GM12873 (cell line): ENCODE measurements at regions not wholly inside any gene's neighbourhood (a gene's known extent, or its start where the extent isn't known, plus 50 kb on each side); places are given as distances from the start of the nearest gene placed in this dataset.

Experiments used
- TF ChIP-seq, protein P1 (sequence below): IDR thresholded peaks from 2 replicates; pipeline ENCODE4 v1.5.1; 2012; ENCODE audit warnings: low read depth, mild to moderate bottlenecking, moderate library complexity, low read length, control low read depth; ENCODE audit not compliant: insufficient read depth; ENCODE audit errors: missing control alignments

DNA sequence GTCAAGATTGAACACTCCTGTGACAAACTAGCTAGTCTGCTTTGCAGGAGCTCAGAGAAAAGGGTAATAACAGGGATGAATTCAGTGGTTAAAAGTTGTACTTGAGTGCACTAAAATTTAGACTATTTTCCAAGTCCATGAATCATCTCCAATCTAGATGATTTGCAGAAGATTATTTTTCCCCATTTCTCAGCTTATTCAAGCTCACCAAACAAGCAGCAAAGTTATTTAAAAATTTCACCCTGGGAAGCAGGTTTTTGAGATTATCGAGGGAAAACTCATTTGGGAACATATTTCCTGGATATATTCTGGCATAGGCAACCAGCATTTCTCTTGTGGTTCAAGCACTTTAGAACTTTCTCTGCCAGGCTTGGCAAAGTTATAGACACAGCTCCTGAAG lies 311.4 kb downstream of the TLE1 start:
- TF ChIP-seq, protein P1, sequence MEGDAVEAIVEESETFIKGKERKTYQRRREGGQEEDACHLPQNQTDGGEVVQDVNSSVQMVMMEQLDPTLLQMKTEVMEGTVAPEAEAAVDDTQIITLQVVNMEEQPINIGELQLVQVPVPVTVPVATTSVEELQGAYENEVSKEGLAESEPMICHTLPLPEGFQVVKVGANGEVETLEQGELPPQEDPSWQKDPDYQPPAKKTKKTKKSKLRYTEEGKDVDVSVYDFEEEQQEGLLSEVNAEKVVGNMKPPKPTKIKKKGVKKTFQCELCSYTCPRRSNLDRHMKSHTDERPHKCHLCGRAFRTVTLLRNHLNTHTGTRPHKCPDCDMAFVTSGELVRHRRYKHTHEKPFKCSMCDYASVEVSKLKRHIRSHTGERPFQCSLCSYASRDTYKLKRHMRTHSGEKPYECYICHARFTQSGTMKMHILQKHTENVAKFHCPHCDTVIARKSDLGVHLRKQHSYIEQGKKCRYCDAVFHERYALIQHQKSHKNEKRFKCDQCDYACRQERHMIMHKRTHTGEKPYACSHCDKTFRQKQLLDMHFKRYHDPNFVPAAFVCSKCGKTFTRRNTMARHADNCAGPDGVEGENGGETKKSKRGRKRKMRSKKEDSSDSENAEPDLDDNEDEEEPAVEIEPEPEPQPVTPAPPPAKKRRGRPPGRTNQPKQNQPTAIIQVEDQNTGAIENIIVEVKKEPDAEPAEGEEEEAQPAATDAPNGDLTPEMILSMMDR: no peak

DNA sequence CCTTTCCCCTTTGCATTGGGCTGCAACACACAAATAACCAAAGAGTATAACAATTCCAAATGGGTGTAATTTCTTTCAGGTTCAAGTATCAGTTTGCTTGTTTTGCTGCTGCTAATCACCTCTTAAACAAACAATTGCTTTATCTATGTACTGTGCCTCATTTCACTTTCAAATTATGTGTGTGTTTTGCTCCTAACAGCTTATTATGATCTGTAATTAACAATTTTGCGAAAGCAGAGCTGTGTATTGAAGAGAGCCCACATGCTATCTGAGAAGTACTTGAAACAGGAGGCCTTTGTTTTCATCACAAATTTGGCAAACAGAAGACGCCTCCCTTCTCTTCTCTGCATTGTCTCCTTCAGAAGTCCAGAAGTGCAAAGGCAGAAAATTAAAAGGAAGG lies 312.0 kb downstream of the TLE1 start:
- TF ChIP-seq, protein P1: no peak

DNA sequence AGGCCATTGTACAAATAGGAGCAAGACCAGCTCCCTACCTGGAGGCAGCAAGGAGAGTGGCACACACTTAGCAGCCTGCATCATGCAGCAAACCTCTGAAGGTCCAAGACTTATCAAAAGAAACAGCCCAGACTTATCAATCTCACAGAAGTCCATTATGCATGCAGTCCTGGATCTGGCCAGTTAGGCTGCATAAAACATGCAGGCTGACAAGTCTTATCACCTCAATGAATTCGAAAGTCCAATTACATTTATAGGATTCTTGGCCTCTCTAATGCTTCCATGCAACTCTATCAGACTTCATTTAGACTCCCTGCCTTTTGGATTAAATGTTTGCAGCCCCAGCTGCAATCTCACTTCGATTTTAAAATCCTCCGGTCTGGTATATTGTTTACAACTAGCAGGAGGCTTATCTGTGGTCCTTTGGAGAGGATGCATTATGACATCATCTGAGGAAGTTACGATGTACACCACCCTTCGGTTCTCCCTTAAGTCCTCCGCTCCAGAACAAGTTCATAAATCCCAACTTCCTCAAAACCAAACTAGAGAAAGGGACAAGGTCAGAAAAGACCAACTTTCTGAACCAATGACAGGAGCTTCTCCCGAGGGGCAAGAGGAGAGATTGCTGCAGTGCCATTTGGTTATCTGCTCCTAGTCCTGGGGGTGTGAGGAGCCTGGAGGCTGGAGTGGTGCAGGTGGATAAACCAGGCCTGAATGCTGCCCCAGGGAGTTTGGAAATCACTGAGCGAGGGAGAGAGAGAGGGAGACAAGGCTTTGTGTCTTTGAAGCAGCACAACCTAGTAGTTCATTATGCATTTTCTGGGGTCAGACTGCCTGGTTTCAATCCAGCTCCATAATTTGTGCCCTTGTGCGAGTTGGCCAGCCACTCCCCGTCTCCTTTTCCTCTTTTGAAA lies 313.9 kb downstream of the TLE1 start:
- TF ChIP-seq, protein P1: no peak

DNA sequence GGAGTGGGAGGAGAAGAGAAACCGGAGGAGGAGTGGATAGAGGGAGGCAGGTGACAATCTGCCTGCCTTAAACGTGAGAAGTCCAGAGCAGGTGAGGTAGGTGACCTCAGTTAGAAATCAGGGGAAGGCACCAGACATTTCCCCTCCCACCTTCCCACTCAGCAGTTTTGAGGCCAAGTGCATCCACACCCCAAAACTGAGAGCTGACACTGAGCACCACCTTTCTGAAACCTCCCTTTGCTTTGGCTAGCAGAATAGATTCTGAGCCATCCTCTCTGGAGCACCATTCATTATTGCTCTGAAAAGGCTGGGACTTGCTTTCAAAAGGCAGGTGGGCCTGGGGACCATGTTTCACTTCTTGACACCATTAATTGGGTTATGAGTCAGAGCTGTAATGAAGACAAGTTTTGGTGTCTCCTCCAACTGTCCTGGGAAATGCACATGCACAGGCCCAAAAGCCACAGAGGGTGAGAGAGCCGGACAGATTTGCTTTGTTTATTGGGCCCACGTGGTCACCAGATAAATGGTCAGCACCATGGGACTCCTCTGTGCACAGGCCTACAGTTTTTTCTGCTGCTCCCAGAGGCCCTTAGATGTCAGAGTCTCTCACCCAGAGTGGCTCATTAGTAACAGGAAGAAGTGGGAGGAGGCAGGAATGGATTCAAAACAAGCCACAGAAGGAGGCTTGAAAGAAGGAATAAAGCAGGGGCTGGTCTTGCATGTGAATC lies 314.7 kb downstream of the TLE1 start:
- TF ChIP-seq, protein P1: no peak

DNA sequence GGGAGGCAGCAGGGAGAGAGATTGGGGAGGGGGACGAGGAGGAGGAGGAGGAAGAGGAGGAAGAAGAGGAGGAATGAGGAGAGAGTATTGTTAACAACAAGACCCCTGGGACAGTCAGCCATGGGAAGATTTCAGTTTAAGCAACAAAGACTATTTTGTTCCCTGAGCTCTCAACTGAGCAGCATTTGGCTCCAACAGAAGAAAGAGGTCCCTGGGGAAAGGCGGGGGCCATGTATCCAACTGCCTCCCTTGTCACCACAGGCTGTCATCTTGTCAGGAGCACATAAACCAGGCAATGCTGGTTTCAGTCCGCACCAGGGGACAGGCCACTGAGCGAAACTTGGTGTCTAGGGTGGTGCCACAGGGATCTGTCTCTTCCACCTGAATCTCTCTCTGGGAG lies 316.1 kb downstream of the TLE1 start:
- TF ChIP-seq, protein P1: no peak

DNA sequence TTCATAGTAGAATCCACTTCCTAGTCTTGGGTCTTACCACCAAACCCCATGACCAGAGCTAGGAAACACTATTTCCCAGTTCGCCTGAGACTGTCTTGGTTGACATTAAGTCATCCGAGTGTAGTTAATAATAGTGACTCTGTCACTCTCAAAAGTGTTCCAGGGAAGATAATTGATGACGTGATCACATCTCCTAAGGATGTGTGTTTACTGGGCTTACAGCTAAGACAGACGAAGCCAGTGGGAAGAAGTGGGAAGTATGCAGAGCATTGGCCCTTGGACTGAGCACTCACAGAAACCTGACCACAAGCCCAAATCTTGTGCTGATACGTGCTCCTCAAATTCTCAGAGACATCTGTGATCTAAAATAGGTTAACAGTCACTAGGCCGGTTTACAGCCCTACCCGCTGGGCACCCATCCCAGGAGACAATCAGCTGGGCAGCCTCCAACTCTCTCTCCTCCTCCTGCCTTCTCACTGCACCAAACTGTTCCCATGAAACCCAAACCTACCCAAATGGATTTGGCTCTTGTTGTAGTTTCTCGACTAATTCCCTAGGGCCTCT lies 316.6 kb downstream of the TLE1 start:
- TF ChIP-seq, protein P1: no peak

DNA sequence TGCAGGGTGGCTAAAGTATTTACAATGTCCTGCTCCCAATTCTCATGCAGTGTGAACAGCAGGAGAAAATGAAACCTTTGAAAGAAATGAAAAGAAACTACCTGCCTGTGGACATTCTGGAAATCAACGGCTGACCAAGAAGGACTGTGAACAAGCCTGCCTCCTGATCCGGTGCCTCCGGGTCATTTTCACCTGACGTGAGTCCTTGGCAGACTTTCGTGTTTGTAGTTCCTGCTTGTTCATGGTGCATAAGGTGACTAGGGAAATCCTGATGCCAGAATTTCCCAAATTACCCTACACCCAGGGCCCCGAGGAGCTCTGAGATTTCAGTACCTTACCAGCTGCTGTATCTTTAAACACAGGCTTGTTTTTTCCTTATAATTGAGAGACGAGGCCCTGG lies 317.5 kb downstream of the TLE1 start:
- TF ChIP-seq, protein P1: no peak
